ENCODE measurements at regions not wholly inside any gene's neighbourhood (a gene's known extent, or its start where the extent isn't known, plus 50 kb on each side); places are given as distances from the start of the nearest gene placed in this dataset.

- no peaks in the 10 kb centered on the region for H3K36me3 ChIP-seq (ENCODE audit: insufficient read depth in 1 of 2, low read depth in 1 of 2)
- H3K9me3 ChIP-seq = no peaks in the 10 kb centered on the region
- intact Hi-C loops (cut with DNase I) = no loop called here
- H3K27ac ChIP-seq = no peak overlapping the region
- no peak overlapping the region for H3K4me3 ChIP-seq
- H3K4me1 ChIP-seq = no peaks in the 10 kb centered on the region
- 64 to 69% (median 66%) methylated on average over 5 of the region's 5 CpGs for WGBS, 3 donors
- DNase-seq = no peak
- TF ChIP-seq, protein P1, sequence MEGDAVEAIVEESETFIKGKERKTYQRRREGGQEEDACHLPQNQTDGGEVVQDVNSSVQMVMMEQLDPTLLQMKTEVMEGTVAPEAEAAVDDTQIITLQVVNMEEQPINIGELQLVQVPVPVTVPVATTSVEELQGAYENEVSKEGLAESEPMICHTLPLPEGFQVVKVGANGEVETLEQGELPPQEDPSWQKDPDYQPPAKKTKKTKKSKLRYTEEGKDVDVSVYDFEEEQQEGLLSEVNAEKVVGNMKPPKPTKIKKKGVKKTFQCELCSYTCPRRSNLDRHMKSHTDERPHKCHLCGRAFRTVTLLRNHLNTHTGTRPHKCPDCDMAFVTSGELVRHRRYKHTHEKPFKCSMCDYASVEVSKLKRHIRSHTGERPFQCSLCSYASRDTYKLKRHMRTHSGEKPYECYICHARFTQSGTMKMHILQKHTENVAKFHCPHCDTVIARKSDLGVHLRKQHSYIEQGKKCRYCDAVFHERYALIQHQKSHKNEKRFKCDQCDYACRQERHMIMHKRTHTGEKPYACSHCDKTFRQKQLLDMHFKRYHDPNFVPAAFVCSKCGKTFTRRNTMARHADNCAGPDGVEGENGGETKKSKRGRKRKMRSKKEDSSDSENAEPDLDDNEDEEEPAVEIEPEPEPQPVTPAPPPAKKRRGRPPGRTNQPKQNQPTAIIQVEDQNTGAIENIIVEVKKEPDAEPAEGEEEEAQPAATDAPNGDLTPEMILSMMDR (IDR thresholded peaks at IDR 0.05) = no peak
- ATAC-seq = no peak
- H3K27me3 ChIP-seq (ENCODE audit: insufficient read depth in 3 of 3, low read length in 2 of 3) = no peaks in the 10 kb centered on the region
Observed at GRCh38 chr4:13294961-13295605, 189.1 kb downstream of the RAB28 start.

DNA sequence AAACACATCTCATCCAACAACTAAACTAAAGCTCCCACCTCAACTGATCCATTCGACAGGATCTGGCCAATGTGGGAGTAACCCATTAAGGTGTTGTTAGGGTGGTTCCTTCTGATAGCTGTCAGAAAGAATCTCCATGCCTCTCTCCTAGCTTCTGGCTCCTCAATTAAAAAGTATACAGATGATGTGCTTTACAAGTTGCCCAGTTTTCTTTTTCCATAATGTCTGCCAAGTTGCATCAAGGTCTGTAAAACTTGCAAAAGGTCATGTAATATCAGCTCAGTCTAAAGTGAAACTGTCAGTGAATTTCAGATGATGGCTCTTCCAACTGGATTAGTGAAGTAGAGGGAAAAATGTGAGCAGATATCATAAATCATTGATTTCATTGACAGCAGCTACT lies 191.8 kb downstream of the RAB28 start:
- no peaks in the 10 kb centered on the region for H3K4me1 ChIP-seq
- intact Hi-C loops (cut with DNase I) = no loop called here
- H3K9me3 ChIP-seq = no peaks in the 10 kb centered on the region
- ATAC-seq = no peak
- WGBS, 3 donors = 86 to 94% (median 88%) methylated on average over 1 of the region's 1 CpG
- H3K27me3 ChIP-seq (ENCODE audit: insufficient read depth in 3 of 3, low read length in 2 of 3) = no peaks in the 10 kb centered on the region
- no peak overlapping the region for H3K4me3 ChIP-seq
- no peak for DNase-seq
- no peaks in the 10 kb centered on the region for H3K36me3 ChIP-seq (ENCODE audit: insufficient read depth in 1 of 2, low read depth in 1 of 2)
- H3K27ac ChIP-seq = no peak overlapping the region
- TF ChIP-seq, protein P1 (IDR thresholded peaks at IDR 0.05) = no peak

DNA sequence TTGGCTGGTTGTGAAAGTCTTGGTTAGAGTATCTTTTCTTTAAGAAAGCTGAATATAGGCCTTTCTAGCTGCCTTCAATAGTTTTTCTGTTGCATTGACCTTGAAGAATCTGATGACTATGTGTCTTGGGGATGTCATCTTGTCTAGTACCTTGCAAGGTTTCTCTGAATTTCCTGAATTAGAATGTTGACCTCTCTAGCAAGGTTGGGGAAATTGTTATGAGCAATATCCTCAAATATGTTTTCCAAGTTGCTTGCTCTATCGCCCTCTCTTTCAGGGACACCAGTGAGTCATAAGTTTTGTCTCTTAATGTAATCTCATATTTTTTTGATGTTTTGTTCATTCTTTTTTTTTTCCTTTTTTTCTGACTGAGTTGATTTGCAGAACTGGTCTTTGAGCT lies 194.7 kb downstream of the RAB28 start:
- H3K4me1 ChIP-seq = no peaks in the 10 kb centered on the region
- intact Hi-C loops (cut with DNase I) = no loop called here
- ATAC-seq (no peak), DNase-seq (no peak)
- H3K9me3 ChIP-seq = peaks cover 8% of the 10 kb centered on the region
- TF ChIP-seq, protein P1 (IDR thresholded peaks at IDR 0.05) = no peak
- no peaks in the 10 kb centered on the region for H3K27me3 ChIP-seq (ENCODE audit: insufficient read depth in 3 of 3, low read length in 2 of 3)
- no peaks in the 10 kb centered on the region for H3K36me3 ChIP-seq (ENCODE audit: insufficient read depth in 1 of 2, low read depth in 1 of 2)
- H3K4me3 ChIP-seq = no peak overlapping the region
- H3K27ac ChIP-seq = no peak overlapping the region
- WGBS, 3 donors = 93 to 100% (median 93%) methylated on average over 1 of the region's 1 CpG

- Histone ChIP-seq H3K9me3 (peaks cover 8% of the 10 kb centered on the region), H3K4me3 (no peak overlapping the region), H3K27me3 (ENCODE audit: insufficient read depth in 3 of 3, low read length in 2 of 3) (no peaks in the 10 kb centered on the region), H3K36me3 (ENCODE audit: insufficient read depth in 1 of 2, low read depth in 1 of 2) (no peaks in the 10 kb centered on the region), H3K27ac (no peak overlapping the region), H3K4me1 (no peaks in the 10 kb centered on the region)
- ATAC-seq (no peak), DNase-seq (no peak)
- TF ChIP-seq, protein P1 (IDR thresholded peaks at IDR 0.05) = no peak
- intact Hi-C loops (cut with DNase I) = no loop called here
Observed at GRCh38 chr4:13285336-13285735, 198.8 kb downstream of the RAB28 start.

DNA sequence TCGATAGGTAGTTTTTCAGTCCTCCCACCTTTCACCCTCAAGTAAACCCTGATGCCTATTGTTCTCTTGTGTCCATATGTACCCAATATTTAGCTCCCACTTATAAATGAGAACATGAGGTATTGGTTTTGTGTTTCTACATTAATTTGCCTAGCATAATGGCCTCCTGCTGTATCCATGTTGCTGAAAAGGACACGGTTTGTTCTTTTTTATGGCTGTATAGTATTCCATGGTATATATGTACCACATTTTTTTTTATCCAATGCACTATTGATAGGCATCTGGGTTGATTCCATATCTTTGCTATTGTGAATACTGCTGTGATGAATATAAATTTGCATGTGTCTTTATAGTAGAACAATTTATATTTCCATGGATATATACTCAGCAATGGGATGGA lies 199.2 kb downstream of the RAB28 start:
- H3K27ac ChIP-seq = no peak overlapping the region
- ATAC-seq (no peak), DNase-seq (no peak)
- WGBS, 3 donors = 82 to 92% (median 86%) methylated on average over 2 of the region's 2 CpGs
- TF ChIP-seq, protein P1 (IDR thresholded peaks at IDR 0.05) = no peak
- H3K4me1 ChIP-seq = no peaks in the 10 kb centered on the region
- no peaks in the 10 kb centered on the region for H3K27me3 ChIP-seq (ENCODE audit: insufficient read depth in 3 of 3, low read length in 2 of 3)
- no peaks in the 10 kb centered on the region for H3K36me3 ChIP-seq (ENCODE audit: insufficient read depth in 1 of 2, low read depth in 1 of 2)
- intact Hi-C loops (cut with DNase I) = no loop called here
- peaks cover 8% of the 10 kb centered on the region for H3K9me3 ChIP-seq
- no peak overlapping the region for H3K4me3 ChIP-seq
